GM04503 (cell line): ENCODE measurements at regions not wholly inside any gene's neighbourhood (a gene's known extent, or its start where the extent isn't known, plus 50 kb on each side); places are given as distances from the start of the nearest gene placed in this dataset.
"Not testable (repeated sequence)": the region's sequence is repeated elsewhere in the genome, so short reads cannot be mapped to it uniquely, and the experiment has no call there.

Source experiments
- DNase-seq: peaks from one replicate; pipeline ENCODE4 v3.0.0-alpha.2; 2012; ENCODE audit warnings: low read depth

- no peak for DNase-seq
Measured at GRCh38 chr1:104172243-104172681, 422.6 kb downstream of the AMY1C start.

- DNase-seq, result no peak
Measured at GRCh38 chr1:104182251-104182650, 432.6 kb downstream of the AMY1C start.

- no peak for DNase-seq
Measured at GRCh38 chr1:104189207-104189606, 439.5 kb downstream of the AMY1C start.

- DNase-seq, result no peak
Measured at GRCh38 chr1:104190821-104191220, 441.1 kb downstream of the AMY1C start.

- DNase-seq, result no peak
Measured at GRCh38 chr1:104195395-104195794, 445.7 kb downstream of the AMY1C start.

GRCh38 chr1:104196136-104196535, 446.4 kb downstream of the AMY1C start:
- no peak for DNase-seq

- no peak for DNase-seq
Measured at GRCh38 chr1:104197516-104197915, 447.8 kb downstream of the AMY1C start.

- no peak for DNase-seq
Measured at GRCh38 chr1:104212239-104212638, 462.5 kb downstream of the AMY1C start.

GRCh38 chr1:104217395-104217986, 467.8 kb downstream of the AMY1C start:
- DNase-seq, result not testable (repeated sequence)

- DNase-seq, result no peak
Measured at GRCh38 chr1:104229860-104230259, 480.2 kb downstream of the AMY1C start.

- no peak for DNase-seq
Measured at GRCh38 chr1:104231676-104232075, 482.0 kb downstream of the AMY1C start.

- DNase-seq, result no peak
Measured at GRCh38 chr1:104235141-104235540, 485.4 kb downstream of the AMY1C start.

- no peak for DNase-seq
Measured at GRCh38 chr1:104238991-104239390, 489.3 kb downstream of the AMY1C start.

- no peak for DNase-seq
Measured at GRCh38 chr1:104248385-104248784, 498.7 kb downstream of the AMY1C start.

- DNase-seq, result no peak
Measured at GRCh38 chr1:104259481-104259880, 509.8 kb downstream of the AMY1C start.

- not testable (repeated sequence) for DNase-seq
Measured at GRCh38 chr1:104263110-104263509, 513.4 kb downstream of the AMY1C start.

- no peak for DNase-seq
Measured at GRCh38 chr1:104264521-104264920, 514.8 kb downstream of the AMY1C start.

- no peak for DNase-seq
Measured at GRCh38 chr1:104265163-104265562, 515.5 kb downstream of the AMY1C start.

- no peak for DNase-seq
Measured at GRCh38 chr1:104266612-104267011, 516.9 kb downstream of the AMY1C start.

GRCh38 chr1:104288322-104288721, 538.6 kb downstream of the AMY1C start:
- not testable (repeated sequence) for DNase-seq

GRCh38 chr1:104291156-104291555, 541.5 kb downstream of the AMY1C start:
- no peak for DNase-seq

GRCh38 chr1:104294259-104294658, 544.6 kb downstream of the AMY1C start:
- no peak for DNase-seq

- no peak for DNase-seq
Measured at GRCh38 chr1:104295511-104295910, 545.8 kb downstream of the AMY1C start.

- DNase-seq, result no peak
Measured at GRCh38 chr1:104309673-104310072, 560.0 kb downstream of the AMY1C start.

GRCh38 chr1:104315823-104316222, 566.1 kb downstream of the AMY1C start:
- no peak for DNase-seq
